HG03139 (cell line): ENCODE measurements at regions not wholly inside any gene's neighbourhood (a gene's known extent, or its start where the extent isn't known, plus 50 kb on each side); places are given as distances from the start of the nearest gene placed in this dataset.

Experiments used
- ATAC-seq: cut with Tn5 transposase; IDR thresholded peaks from one replicate; pipeline ENCODE4 v1.9.1; 2021; ENCODE audit not compliant: unreplicated experiment

DNA sequence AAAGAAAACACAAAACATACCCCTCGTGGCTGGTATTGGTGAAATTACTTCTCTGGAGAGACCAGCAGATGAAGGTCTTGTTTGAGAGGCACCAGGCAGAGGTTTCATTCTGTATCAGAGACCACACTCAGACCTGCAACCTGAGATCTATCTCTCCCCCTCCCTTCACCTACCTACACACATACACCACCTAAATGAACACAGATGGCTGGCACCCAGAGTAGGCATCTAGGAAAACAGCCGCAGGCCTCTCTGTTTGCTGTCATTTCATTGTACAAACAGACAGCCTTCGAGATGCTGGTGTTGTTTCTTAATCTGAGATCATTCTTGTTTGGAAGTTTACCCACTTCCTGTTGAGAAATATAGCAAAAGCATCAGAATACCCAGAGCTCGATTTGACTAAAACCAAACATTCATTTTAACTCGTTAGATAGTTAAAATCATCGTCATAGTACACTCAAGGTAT, 173.9 kb upstream of the SLC25A13 start:
- no peak for ATAC-seq

DNA sequence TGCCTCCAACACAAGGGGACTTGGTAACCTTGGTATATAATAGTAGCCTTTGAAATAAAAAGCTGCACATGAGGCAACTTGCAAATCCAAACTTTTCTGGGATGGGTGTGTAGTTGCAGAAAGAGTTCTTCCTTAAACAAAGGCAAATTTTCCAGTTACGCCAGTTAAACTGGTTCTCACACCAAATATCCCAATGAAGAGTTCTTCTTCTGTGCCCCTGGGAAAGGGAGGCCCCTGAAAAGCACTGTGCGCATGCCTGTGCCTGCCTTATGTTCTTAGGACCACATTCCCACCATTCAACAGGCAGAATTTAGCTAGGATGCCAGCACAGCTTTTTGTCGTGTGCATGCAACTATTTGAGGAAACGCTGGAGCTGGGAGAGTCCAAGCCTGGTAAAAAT, 164.8 kb upstream of the SLC25A13 start:
- ATAC-seq: no peak

DNA sequence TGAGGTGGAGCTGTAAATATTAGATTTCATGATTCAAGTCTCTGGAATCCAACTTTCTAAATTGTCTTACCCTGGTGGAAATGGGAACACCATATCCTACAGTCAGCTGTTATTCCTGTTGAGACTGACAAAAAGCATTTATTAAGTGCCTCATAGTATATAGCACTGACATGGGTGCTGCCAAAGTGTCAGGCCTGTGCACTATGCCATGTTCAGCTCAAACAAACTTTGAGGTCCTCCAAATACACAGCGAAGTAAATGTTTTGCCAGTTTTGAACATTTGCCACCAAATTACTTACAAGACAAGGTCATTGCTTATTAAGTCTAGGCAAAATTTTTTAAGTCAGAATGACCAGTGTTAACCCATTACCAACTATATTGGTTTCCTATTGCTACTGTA, 162.9 kb upstream of the SLC25A13 start:
- ATAC-seq: no peak

DNA sequence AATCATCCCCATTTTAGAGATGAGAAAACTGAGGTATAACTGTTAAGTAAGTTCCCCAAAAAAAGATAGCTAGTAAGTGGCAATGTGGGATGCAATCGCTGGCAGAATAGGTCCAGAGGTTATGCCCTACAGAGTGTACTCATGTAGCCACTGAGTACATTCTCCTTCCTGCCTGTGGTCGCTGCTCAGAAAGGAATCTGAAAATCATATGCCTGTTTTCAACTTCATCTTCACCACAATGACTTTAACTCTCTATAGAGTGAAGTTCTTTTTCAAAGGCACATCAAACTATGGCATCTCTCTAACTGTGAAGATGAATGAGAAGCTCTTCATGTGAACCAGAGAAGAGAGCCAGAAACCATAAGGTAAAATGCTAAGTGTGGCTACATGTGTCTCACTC, 162.2 kb upstream of the SLC25A13 start:
- no peak for ATAC-seq

DNA sequence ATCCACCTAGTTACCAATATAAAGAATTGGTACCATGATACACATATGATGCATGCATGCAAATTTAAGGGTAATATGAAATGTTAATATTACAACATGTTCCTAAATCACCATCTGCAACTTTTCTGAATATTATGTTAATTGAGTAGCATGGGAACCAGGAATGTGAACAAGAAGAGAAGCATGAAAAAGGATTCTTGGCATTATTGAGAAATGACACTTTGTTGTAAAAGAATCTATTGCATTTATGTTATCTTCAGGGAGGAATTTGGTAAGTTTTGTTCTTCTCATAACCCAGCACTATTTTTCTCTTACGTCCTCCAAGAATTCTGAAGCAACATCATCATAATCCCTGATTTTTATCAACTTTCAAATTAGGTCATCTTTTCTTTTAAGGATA, 159.9 kb upstream of the SLC25A13 start:
- no peak for ATAC-seq

DNA sequence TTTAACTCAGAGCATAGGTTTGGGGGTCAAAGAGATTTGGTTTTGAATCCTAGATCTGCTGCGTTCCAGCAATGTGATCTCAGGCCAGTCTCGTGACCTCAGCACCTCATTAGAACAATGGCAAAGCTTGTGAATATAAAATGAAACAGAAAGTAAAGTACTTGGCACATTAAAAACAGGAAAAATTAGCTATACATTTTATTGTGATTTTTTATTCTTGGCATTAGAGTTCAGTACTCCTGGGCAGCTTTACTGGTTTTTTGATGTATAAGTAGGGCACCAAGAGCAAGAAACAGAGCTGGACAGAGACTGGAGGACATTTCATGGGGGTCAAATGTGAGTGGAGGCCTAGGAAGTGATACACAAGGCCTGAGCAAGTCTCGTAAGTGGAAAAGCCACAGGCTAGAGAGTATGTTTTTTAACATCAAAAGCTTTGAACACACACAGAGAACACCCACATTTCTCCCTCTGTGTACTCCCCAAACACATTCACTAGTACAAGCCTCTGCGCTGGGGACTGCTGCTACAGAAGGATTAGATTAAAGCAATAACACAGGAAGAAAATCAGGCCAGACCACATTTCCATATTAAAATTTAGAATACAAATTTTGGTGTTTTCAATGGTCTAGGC, 157.2 kb upstream of the SLC25A13 start:
- no peak for ATAC-seq

DNA sequence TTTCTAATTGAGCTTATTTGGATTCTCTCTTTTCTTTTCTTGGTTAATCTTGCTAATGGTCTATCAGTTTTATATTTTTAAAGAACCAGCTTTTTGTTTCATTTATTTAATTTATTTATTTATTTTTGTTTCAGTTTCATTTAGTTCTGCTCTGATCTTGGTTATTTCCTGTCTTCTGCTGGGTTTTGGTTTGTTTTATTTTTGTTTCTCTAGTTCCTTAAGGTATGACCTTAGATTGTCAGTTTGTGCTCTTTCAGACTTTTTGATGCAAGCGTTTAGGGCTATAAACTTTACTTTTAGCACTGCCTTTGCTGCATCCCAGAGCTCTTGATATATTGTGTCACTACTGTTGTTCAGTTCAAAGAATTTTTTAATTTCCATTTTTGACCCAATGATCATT, 149.7 kb upstream of the SLC25A13 start:
- no peak for ATAC-seq

DNA sequence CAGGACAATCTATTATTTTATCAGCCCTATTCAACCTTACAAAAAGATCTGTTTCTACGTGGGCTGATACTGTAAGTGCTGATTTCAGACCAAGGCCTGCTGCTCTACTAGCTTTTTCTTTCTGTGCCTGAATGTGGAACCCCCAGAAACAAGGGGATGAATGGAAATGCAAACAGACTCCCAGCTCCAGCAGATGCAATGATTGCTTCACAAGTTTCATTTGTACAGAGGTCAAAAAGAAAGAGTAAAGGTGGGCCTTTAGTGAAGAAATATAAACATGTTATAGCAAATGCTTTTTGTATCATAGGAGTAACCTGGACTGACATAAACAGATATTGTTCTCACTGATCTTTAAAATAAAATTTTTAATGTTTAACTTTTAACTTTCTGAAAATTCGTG, 130.2 kb upstream of the SLC25A13 start:
- no peak for ATAC-seq

DNA sequence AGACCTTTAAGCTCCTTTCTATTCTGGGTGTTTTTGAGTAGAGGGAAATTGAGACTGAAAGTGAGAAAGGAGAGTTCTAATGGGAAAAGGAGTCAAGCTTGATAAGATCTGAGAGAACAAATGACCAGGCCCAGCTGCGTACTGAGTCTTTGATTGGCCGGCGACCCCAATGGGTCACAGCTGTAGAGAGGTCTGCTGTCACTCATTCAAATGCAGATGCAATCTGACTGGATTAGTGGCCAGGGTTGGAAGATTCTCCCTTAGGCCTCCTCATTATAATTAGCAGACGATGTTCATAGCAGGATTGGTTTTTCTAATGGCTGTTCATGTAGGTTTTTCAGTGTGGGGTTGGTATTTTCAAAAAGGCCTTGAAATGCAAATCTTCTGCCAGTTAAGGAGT, 127.2 kb upstream of the SLC25A13 start:
- ATAC-seq: no peak

DNA sequence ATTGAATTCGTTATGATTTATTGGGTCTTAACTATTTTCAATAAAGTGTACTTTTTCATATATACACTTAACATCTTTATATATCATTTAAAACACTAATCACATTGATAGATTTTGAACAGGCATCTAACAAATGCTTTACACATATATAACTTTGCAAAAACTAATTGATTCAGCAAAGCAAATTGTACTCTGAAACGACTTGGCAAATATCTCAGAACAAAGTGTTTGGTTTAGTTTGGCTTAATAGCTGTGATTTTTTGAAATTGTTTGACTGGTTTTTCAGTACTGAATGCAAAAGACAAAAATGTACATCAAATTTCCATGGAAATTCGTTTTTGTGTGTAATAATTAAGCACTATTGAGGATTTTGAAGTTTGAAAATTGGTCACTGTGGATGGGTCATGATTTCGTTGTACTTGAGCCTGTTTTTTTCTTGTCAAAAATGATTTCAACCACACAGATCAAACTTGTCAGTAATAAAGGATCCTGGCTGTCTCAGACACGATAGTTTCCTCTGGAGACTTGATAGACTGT, 125.3 kb upstream of the SLC25A13 start:
- ATAC-seq: no peak

DNA sequence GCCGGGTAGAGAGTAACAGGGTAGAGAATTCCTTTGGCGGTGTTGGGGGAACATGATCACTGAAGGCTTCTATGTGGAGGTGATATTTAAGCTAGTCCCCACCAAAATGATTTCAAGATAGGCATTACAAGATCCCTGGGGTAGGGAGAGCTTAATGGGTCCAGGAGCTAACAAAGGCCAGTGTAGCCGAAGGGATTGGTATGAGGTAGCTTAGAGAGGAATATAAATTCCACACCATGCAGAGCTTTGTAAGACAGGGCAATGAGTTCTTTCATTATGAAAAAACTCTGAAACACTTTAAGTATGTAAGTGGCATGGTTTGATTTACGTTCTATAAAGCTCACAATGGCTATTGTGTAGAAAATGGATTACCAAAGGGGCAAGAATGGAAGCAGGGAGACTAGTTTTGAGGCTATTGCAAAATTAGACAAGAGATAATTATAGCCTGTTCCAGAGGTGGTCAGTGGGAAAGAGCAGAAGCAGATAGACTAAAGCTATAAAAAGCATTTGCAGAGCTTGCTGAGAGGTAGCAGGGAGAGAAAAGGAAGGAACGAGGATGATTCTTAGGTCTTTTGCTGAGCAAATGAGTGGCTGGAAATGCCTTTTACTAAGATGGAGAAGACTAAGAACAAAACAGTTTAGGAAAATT, 119.7 kb upstream of the SLC25A13 start:
- no peak for ATAC-seq

DNA sequence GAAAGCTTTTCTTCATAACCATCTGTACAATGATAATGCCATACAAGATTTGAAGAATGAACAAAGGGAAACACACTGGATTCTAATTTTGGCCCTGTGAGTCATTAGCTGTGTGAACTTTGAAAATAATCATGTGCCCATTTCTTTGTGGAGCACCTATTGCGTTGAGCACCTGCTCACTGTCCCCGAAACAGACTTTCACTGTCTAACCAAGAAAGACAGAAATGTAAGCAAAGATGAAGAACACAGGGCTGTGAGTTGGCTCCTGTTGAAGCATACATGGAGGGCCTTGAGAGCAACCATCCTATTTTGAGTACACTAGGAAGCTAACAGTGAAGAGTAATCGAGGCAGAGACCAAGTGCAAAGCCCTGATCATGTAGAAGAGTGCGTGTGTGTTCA, 118.4 kb upstream of the SLC25A13 start:
- ATAC-seq: no peak

DNA sequence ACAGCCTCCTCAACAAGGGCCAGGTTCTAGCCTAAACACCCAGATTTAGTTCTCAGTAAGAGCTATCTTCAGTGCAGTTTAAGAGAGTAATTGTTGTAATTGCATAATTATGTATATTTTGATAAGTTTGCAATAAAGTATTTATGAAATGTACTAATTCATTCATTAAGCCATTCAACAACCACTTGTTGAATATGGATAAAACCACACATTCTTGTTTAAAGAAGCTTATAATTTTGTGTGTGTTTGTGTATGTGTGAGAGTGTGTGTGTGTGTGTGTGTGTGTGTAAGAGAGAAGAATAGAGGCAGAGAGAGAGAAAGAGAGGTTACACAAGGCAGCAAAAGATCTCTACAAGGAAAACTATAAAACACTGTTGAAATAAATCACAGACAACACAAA, 115.0 kb upstream of the SLC25A13 start:
- no peak for ATAC-seq

DNA sequence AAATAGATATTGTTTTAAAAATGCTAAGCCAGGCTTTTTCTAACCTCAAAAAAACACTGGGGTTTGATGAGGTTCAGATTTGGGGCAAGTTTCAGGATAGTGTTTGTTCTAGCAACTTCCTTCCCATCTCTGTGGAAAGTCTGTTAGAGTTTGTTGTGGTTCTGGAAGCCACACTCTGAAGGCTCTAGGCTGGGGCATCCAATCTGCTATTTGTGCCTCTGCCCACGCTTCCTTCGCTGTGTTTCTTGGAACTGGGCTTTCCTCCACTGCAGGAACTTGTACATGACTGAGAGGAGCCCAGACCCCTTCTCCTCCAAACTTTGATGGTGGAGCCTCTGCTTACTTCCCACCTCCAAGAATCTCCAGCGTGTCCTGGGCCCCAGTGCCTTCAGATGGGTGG, 108.5 kb upstream of the SLC25A13 start:
- no peak for ATAC-seq

DNA sequence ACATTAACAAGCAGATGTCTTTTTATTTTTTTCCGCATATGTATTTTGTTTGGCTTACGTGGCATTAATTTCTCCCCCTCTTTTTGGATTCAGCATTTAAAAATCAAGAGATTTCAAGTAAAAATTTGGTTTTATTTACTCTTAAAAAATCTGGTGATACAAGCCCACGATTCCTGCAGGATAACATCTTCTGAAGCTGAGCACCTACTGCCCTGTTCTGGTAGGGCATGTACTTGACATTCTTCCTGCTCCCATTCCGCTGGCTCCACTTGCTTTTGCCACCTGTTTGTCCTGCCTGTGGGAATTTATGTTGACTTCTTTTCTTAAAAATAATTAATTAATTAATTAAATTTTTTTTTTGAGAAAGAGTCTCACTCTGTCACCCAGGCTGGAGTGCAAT, 105.2 kb upstream of the SLC25A13 start:
- no peak for ATAC-seq

DNA sequence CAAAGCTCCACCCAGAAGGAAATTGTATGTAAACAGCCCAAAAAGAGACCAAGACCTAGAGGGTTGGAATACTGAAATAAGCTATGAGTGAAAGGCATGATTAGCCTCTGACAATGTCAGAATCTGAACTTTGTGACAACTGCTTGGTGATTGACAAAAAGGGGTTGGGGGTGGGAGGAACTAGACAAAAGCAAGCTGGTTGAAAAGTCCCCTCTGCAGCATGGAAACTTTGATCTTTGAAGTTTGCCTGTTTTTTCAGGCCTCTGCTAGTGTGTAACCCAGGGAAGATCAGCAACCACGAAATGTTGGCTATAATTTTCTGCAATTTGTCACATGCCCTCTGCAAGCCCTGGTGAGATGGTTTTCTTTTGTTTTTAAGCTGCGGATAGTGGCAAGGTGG, 104.8 kb upstream of the SLC25A13 start:
- no peak for ATAC-seq

DNA sequence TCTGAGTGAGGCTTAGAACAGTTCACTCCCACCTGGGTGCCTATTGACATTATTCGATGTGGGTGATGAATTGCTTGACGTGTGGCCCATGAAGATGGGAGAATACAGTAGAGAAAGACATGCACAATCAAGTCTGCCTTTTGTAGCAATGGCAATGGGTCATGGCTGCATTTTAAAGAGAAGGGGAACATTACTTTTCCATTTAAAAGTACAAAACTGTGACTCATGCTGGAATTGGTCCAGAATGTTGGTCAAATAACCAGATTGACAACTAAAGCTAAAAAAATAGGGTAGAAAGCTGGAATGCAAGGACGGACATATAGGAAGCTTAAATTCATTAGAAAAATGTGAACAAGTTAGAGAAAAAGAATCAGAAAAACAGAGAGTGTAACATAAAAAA, 104.1 kb upstream of the SLC25A13 start:
- no peak for ATAC-seq

DNA sequence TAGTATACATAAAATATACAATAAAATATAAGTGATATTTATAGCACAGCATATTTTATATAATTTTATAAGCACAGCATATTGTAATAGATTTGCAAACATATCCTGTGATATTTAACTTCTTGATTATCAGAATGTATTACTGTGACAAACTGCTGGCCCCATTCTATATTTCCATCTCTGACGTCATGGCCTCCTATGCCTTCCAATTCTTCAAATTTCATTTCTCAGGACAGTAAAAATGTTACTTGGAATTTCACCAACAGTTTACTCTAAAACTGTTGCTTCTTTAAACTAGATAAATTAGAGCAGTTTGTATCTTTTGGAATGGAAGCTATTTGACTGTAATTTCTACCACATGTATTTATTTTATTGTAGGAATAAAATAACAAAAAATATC, 102.5 kb upstream of the SLC25A13 start:
- ATAC-seq: no peak

DNA sequence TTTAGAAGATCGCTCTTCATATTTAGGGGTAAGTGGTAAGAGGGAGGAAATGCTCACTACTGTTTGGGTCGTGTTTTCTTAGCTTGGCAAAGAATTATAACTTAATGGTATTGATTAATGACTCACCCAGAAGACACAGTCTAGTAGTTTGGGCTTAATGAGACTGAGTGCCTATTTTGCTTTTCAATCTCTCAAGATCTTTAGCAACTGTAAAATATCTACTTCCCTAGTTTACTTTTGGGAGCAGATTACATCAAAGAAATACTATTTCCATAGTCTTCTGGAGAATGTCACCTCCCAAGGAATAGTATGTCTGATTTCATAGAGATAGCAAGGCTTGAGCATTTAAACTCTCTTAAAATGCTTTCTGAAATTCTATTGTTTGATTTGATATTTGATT, 100.5 kb upstream of the SLC25A13 start:
- no peak for ATAC-seq

DNA sequence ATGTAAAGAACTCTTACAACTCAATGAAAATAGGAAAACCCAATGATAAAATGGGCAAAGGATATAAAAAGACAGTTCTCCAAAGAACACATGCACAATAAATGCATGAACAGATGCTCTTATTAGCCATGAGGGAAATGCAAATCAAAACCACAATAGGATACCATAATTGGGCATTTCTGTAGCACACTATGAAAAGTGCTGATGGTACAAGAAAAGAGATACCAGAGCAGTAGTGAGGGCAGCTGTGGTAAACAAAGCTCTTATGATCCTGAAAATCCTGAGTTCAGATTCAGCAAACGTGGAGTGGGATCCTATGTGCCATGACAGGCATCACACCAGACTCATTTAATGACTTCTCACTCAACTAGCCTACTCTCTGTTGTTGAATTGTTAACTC, 96.7 kb upstream of the SLC25A13 start:
- no peak for ATAC-seq

DNA sequence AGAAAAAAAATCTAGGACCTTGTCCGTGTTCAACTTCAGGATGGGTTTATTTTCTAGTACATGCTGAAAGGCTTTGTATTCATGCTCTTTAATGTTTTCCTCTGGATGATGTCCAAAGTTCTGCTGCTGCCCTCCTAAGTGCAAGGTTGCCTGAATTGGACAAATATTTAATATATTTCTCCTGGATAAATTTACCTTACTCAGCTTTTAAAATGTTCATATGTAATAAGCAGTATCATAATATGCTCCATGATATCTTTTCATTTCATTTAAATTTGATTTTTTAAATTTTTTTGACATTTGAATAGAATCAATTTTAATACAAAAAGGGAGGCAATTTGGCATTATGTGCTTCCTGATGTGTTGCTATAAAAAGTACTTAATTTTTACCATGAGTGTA, 95.9 kb upstream of the SLC25A13 start:
- no peak for ATAC-seq

DNA sequence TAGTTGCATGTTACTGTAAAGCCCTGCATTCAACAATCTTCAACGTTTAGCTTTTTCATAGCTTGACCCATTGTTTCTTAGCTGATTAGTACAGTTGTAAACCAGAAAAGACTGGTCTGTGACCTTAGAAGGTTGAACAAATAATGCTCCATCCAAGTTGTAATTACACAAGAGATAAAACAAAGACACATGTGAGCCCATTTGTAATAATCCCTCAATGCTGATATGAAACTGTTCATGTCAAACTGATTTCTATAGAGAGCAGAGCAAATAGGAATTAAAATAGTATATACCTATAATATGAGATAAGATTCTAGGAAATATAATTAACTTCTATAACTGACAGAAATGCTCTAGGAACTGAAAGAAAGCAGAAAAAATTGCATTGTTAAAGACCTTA, 94.7 kb upstream of the SLC25A13 start:
- no peak for ATAC-seq

DNA sequence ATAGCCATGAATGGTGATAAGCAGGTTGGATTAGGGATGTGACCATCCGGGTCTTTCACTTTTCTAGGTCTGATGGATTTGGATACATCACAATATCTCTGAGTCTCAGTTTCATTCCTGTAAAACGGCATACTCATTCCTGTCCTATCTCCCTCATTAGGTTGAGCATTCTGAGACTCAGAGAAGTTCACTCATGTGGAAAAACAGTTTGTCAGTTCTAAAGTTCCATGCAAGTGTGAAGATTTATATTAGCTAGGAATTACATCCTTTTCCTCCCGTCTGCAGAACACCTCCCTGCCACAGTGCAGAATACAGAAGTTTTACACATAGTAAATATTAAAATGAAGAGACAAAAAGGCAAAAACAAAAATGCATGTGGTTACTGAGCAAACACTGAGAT, 94.2 kb upstream of the SLC25A13 start:
- ATAC-seq: no peak
